ENCODE measurements at regions not wholly inside any gene's neighbourhood (a gene's known extent, or its start where the extent isn't known, plus 50 kb on each side); places are given as distances from the start of the nearest gene placed in this dataset.
A peak's percentile ranks its signal among the peaks of the same experiment; 100 is the strongest.

GRCh38 chr20:57843941-57844625 is 134.3 kb upstream of the PMEPA1 start:
- ChIA-PET POLR2A (ENCODE audit: partially characterized antibody) (interaction anchor here (1.0 kb wide), 1 partner anchor 73 kb away, joined by 3 read pairs; no protein-coding TSS in a partner anchor), CTCF (ENCODE audit: partially characterized antibody) (interaction anchor here (1.0 to 1.9 kb wide), 4 partner anchors 24 to 243 kb away, joined by 3 to 7 read pairs (median 5); no protein-coding TSS in a partner anchor)
- Histone ChIP-seq H4K8ac (ENCODE audit: extremely low read depth, insufficient read depth, low read length) (no peak overlapping the region), H3K56ac (replicated peaks; ENCODE audit: insufficient read length, low read depth, low read length) (no peak overlapping the region), H3K4me1 (replicated peaks in 1 of 4; ENCODE audit: control insufficient read depth in 3 of 4, insufficient read depth in 4 of 4, low read length in 3 of 4) (no peaks in the 10 kb centered on the region; a peak in 1 of 7 replicates), H2BK12ac (ENCODE audit: low read depth, low read length) (0 out of 2 replicates have a peak overlapping the region, but pooled peaks have one; percentile 9), H4K5ac (ENCODE audit: insufficient read length, low read depth, low read length) (no peak overlapping the region), H3K36me3 (ENCODE audit: control insufficient read depth in 2 of 4, insufficient read depth in 4 of 4, low read length in 3 of 4) (no peaks in the 10 kb centered on the region), H3K27me3 (replicated peaks in 1 of 4; ENCODE audit: control insufficient read depth in 3 of 4, extremely low read depth in 1 of 4, insufficient read depth in 3 of 4, low read length in 3 of 4) (no peaks in the 10 kb centered on the region), H3K4ac (replicated peaks; ENCODE audit: insufficient read length, low read depth, low read length) (no peak overlapping the region), H2BK15ac (ENCODE audit: low read length) (no peak overlapping the region), H2AFZ (ENCODE audit: low read length) (no peak overlapping the region), H2BK20ac (ENCODE audit: low read length) (no peak overlapping the region), H3K27ac (ENCODE audit: low read depth, low read length) (no peak overlapping the region), H3K23me2 (ENCODE audit: low read depth, low read length) (no peaks in the 10 kb centered on the region; the same call in 1 of the 2 replicates), H3K4me3 (ENCODE audit: extremely low read depth in 1 of 4, insufficient read depth in 2 of 4, low read depth in 3 of 4, low read length in 4 of 4) (no peak overlapping the region), H3K79me1 (ENCODE audit: low read depth, low read length) (no peaks in the 10 kb centered on the region), H4K20me1 (replicated peaks in 1 of 2; ENCODE audit: control insufficient read depth in 1 of 2, insufficient read depth in 2 of 2, low read length in 2 of 2) (no peaks in the 10 kb centered on the region), H3K4me2 (ENCODE audit: insufficient read depth in 1 of 2, low read depth in 2 of 2, low read length in 2 of 2) (no peak overlapping the region), H2BK5ac (ENCODE audit: low read depth, low read length) (no peak overlapping the region), H4K91ac (replicated peaks; ENCODE audit: insufficient read length, low read length) (no peak overlapping the region), H3K18ac (ENCODE audit: extremely low read depth, low read length) (no peak overlapping the region), H2AK5ac (ENCODE audit: low read depth, low read length) (0 out of 2 replicates have a peak overlapping the region, but pooled peaks have one; percentile 65), H2BK120ac (replicated peaks; ENCODE audit: low read depth, low read length) (no peak overlapping the region), H3K14ac (ENCODE audit: insufficient read length) (no peak overlapping the region), H3K23ac (ENCODE audit: insufficient read length) (no peak overlapping the region), H3K9ac (replicated peaks in 1 of 4; ENCODE audit: extremely low read depth in 1 of 4, low read depth in 3 of 4, low read length in 3 of 4) (no peak overlapping the region), H3K79me2 (ENCODE audit: control insufficient read depth in 1 of 2, insufficient read depth in 2 of 2, low read length in 2 of 2) (no peaks in the 10 kb centered on the region), H3K9me3 (ENCODE audit: insufficient read depth in 2 of 2, low read depth in 1 of 2, low read length in 1 of 2) (no peaks in the 10 kb centered on the region)
- WGBS, 2 experiments (ENCODE audit: extremely low coverage in 1 of 2, insufficient coverage in 1 of 2, insufficient read length in 1 of 2, insufficient replicate concordance in 2 of 2, low coverage in 1 of 2, low lambda C conversion rate in 2 of 2, missing lambda C conversion rate in 1 of 2) = 91% methylated on average over 14 of the region's 14 CpGs; no CpG with 5 or more reads in 1 of the 2 experiments
- DNase-seq (ENCODE audit: low read depth in 1 of 2, low spot score in 2 of 2) = no peak
- FAIRE-seq = no peak
- TF ChIP-seq POU5F1 (IDR thresholded peaks at IDR 0.05; ENCODE audit: low read depth, low read length) = no peak
- TF ChIP-seq SIN3A (conservative IDR thresholded peaks at IDR 0.05 in 1 of 2, IDR thresholded peaks at IDR 0.05 in 1 of 2; ENCODE audit: low read depth in 1 of 2, low read length in 2 of 2) = no peak
- TF ChIP-seq POLR2A (IDR thresholded peaks at IDR 0.05; ENCODE audit: control extremely low read depth in 1 of 2, low read depth in 2 of 2, low read length in 2 of 2) = no peak
- no peak for TF ChIP-seq CHD1 (IDR thresholded peaks at IDR 0.05; ENCODE audit: low read depth, low read length)
- no peak for TF ChIP-seq ATF3 (IDR thresholded peaks at IDR 0.05; ENCODE audit: insufficient read depth, low read depth, low read length)
- TF ChIP-seq BRCA1 (IDR thresholded peaks at IDR 0.05; ENCODE audit: low read depth, low read length) = no peak
- TF ChIP-seq TCF12 (IDR thresholded peaks at IDR 0.05; ENCODE audit: low read depth, low read length) = no peak
- TF ChIP-seq ZNF274 (IDR thresholded peaks at IDR 0.05; ENCODE audit: borderline replicate concordance, extremely low read depth, low read length) = no peak
- TF ChIP-seq JUND (IDR thresholded peaks at IDR 0.05; ENCODE audit: low read length) = no peak

Data from H1 (cell line).